Suprapubic skin (tissue), 4 donors: ENCODE measurements at regions not wholly inside any gene's neighbourhood (a gene's known extent, or its start where the extent isn't known, plus 50 kb on each side); places are given as distances from the start of the nearest gene placed in this dataset.

Experiments
- DNase-seq, 2 donors: peaks; one replicate each; pipeline ENCODE4 v3.0.0-alpha.2; 2019; ENCODE audit warnings: low spot score in 2 of 2
- H3K27ac ChIP-seq: fragments of 200-600 bp; sonication (generic); one replicate; pipeline ENCODE4 v1.5.1; 2019
- H3K27me3 ChIP-seq: fragments of 200-600 bp; sonication (generic); one replicate; pipeline ENCODE4 v1.5.1; 2019
- H3K36me3 ChIP-seq: fragments of 200-600 bp; sonication (generic); one replicate; pipeline ENCODE4 v1.5.1; 2019
- H3K4me1 ChIP-seq: fragments of 200-600 bp; sonication (generic); one replicate; pipeline ENCODE4 v1.5.1; 2019
- H3K4me3 ChIP-seq: fragments of 200-600 bp; sonication (generic); one replicate; pipeline ENCODE4 v1.5.1; 2019; ENCODE audit warnings: mild to moderate bottlenecking
- H3K9me3 ChIP-seq: fragments of 200-600 bp; sonication (generic); one replicate; pipeline ENCODE4 v1.5.1; 2019
- EP300 ChIP-seq: sonication (generic); formaldehyde crosslinking; IDR thresholded peaks from one replicate; pipeline ENCODE4 v1.6.1; 2017; ENCODE audit warnings: antibody characterized with exemption
- POLR2A ChIP-seq, 2 donors: fragments of 450-650 bp; IDR thresholded peaks; one replicate each; pipeline ENCODE4 v1.6.1; 2017; ENCODE audit warnings: antibody characterized with exemption in 2 of 2, mild to moderate bottlenecking in 2 of 2, moderate library complexity in 2 of 2
- POLR2AphosphoS5 ChIP-seq, 3 donors: sonication (generic); formaldehyde crosslinking; IDR thresholded peaks; one replicate each; pipeline ENCODE4 v1.6.1; 2017; ENCODE audit warnings: antibody characterized with exemption in 3 of 3
- WGBS: methylation state at CpG from one replicate; pipeline ENCODE4 v1.1.5; 2018; 5-methylcytosine and 5-hydroxymethylcytosine counted together
- TF ChIP-seq, protein P1 (sequence below), 2 donors: fragments of 200-600 bp in 1 of 2; fragments of 450-650 bp in 1 of 2; sonication (generic) in 1 of 2; IDR thresholded peaks; one replicate each; pipeline ENCODE4 v1.5.1; 2016 to 2019; ENCODE audit warnings: antibody characterized with exemption in 2 of 2, mild to moderate bottlenecking in 1 of 2, moderate library complexity in 1 of 2

- H3K4me3 ChIP-seq: no peak overlapping the region
- H3K36me3 ChIP-seq: no peaks in the 10 kb centered on the region
- 67% methylated on average over 3 of the region's 3 CpGs for WGBS
Measured at GRCh38 chr10:121108051-121108450, 256.9 kb downstream of the WDR11 start.

DNA sequence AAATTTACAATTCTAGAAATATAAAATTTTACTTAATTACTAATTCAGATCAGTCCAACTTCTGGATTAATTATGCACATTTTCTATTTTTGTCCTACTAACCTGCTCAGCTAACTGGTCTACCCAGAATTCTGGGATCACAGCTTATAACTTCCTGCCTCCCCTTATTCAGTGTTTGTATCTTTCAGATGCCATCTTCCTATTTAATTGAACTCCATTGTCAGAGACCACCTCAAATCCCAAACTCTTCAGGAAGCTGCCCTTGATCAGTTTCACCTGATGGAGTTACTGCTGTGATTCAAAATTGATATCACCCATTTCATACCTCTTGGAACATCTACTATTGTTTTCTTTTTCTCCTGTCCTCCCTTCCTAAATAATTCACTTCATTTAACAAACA is 259.2 kb downstream of the WDR11 start:
- Histone ChIP-seq H3K27ac (no peak overlapping the region), H3K36me3 (no peaks in the 10 kb centered on the region), H3K4me3 (no peak overlapping the region), H3K27me3 (no peaks in the 10 kb centered on the region), H3K4me1 (peaks cover 9% of the 10 kb centered on the region), H3K9me3 (no peaks in the 10 kb centered on the region)
- TF ChIP-seq EP300: no peak
- no peak for TF ChIP-seq POLR2A (IDR thresholded peaks at IDR 0.05)
- TF ChIP-seq, protein P1, sequence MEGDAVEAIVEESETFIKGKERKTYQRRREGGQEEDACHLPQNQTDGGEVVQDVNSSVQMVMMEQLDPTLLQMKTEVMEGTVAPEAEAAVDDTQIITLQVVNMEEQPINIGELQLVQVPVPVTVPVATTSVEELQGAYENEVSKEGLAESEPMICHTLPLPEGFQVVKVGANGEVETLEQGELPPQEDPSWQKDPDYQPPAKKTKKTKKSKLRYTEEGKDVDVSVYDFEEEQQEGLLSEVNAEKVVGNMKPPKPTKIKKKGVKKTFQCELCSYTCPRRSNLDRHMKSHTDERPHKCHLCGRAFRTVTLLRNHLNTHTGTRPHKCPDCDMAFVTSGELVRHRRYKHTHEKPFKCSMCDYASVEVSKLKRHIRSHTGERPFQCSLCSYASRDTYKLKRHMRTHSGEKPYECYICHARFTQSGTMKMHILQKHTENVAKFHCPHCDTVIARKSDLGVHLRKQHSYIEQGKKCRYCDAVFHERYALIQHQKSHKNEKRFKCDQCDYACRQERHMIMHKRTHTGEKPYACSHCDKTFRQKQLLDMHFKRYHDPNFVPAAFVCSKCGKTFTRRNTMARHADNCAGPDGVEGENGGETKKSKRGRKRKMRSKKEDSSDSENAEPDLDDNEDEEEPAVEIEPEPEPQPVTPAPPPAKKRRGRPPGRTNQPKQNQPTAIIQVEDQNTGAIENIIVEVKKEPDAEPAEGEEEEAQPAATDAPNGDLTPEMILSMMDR (IDR thresholded peaks at IDR 0.05): no peak
- no peak for TF ChIP-seq POLR2AphosphoS5 (IDR thresholded peaks at IDR 0.05)
- no peak for DNase-seq

More at GRCh38 chr10:121108051-121108450, 256.9 kb downstream of the WDR11 start:
- Histone ChIP-seq H3K4me1 (peaks cover 9% of the 10 kb centered on the region), H3K27ac (no peak overlapping the region), H3K9me3 (no peaks in the 10 kb centered on the region), H3K27me3 (no peaks in the 10 kb centered on the region)
- no peak for DNase-seq
- no peak for TF ChIP-seq POLR2AphosphoS5 (IDR thresholded peaks at IDR 0.05)
- TF ChIP-seq EP300: no peak
- TF ChIP-seq POLR2A (IDR thresholded peaks at IDR 0.05): no peak
- TF ChIP-seq, protein P1 (IDR thresholded peaks at IDR 0.05): no peak

DNA sequence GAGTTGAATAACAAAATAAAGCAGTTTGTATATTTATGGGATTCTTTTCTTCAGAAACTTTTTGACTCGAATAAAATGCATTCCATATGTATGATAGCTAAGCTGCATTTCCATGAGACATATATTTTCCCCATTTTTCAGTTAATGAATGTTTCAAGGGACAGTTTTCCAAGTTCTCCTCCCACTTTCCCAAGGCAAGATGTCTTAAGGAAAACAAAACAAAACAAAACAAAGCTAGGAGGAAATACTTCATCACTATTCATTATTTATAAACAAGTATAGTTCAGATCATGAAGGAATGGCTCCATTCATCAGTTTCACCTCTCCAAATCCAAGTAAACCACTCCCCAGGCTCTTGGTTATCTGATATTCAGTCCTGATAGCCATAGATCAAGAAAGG is 261.0 kb downstream of the WDR11 start:
- DNase-seq: no peak
- no peak overlapping the region for H3K27ac ChIP-seq
- no peaks in the 10 kb centered on the region for H3K9me3 ChIP-seq
- no peaks in the 10 kb centered on the region for H3K27me3 ChIP-seq
- no peaks in the 10 kb centered on the region for H3K36me3 ChIP-seq
- TF ChIP-seq POLR2A (IDR thresholded peaks at IDR 0.05) (no peak), EP300 (no peak), POLR2AphosphoS5 (IDR thresholded peaks at IDR 0.05) (no peak)
- TF ChIP-seq, protein P1 (IDR thresholded peaks at IDR 0.05): no peak
- peaks cover 9% of the 10 kb centered on the region for H3K4me1 ChIP-seq
- 21% methylated on average over 1 of the region's 1 CpG for WGBS
- no peak overlapping the region for H3K4me3 ChIP-seq

DNA sequence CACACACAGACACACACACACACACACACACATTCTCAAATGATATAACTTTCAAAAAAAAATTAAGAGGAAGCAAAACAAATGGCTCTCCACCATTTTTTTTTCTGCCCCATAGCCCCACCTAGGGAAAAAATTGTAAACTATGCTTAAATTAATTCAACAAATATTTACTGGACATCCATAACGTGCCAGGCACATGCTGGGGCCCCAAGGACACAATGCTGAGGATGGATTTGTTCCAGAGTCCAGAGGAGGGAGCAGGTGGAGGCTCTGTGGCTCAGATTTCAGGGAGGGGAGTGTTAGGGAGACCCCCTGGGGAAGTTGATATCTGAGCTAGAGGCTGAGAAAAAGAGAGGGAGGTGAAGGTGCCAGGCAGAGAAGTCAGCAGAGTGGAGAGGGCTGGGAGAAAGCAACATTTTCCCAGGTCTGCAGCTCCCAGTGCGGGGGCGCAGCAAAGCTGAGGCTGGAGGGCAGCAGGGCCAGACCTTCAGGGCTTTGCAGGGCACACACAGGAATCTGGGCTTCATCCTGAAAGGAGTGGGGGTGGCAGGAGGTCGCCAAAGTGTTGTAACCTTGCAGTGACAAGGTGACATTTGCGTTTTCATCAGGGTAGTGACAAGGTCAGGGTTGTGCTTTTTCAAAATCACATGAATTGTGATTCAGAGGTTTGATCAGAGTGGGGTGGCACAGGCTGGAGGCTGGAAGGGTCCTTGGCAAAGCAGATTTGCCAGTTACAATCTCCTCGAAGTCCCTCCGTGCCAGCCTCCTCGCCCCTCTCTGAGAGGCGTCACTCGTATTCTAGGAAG is 261.6 kb downstream of the WDR11 start:
- no peaks in the 10 kb centered on the region for H3K27me3 ChIP-seq
- no peak overlapping the region for H3K27ac ChIP-seq
- TF ChIP-seq EP300: no peak
- no peak for TF ChIP-seq POLR2A (IDR thresholded peaks at IDR 0.05)
- TF ChIP-seq, protein P1 (IDR thresholded peaks at IDR 0.05): no peak
- no peak for TF ChIP-seq POLR2AphosphoS5 (IDR thresholded peaks at IDR 0.05)
- WGBS: 81% methylated on average over 10 of the region's 10 CpGs
- H3K36me3 ChIP-seq: no peaks in the 10 kb centered on the region
- H3K9me3 ChIP-seq: no peaks in the 10 kb centered on the region
- DNase-seq: no peak
- no peak overlapping the region for H3K4me3 ChIP-seq
- H3K4me1 ChIP-seq: peaks cover 6% of the 10 kb centered on the region

- Histone ChIP-seq H3K27ac (no peak overlapping the region), H3K4me1 (peaks cover 2% of the 10 kb centered on the region), H3K9me3 (no peaks in the 10 kb centered on the region), H3K4me3 (no peak overlapping the region), H3K27me3 (no peaks in the 10 kb centered on the region), H3K36me3 (no peaks in the 10 kb centered on the region)
- DNase-seq: no peak
- TF ChIP-seq POLR2A (IDR thresholded peaks at IDR 0.05) (no peak), POLR2AphosphoS5 (IDR thresholded peaks at IDR 0.05) (no peak), EP300 (no peak)
- TF ChIP-seq, protein P1 (IDR thresholded peaks at IDR 0.05): no peak
Measured at GRCh38 chr10:121113385-121113696, 262.2 kb downstream of the WDR11 start.
